CD14-positive monocyte (primary cell): ENCODE measurements at regions not wholly inside any gene's neighbourhood (a gene's known extent, or its start where the extent isn't known, plus 50 kb on each side); places are given as distances from the start of the nearest gene placed in this dataset.

Experiments used
- DNase-seq, 3 donors: peaks; one replicate each; pipeline ENCODE4 v3.0.0-alpha.2; 2011 to 2022
- H2AFZ ChIP-seq: 2 replicates; pipeline ENCODE4 v1.6.0; 2012; ENCODE audit warnings: mild to moderate bottlenecking, low read depth, low read length, inconsistent platforms; ENCODE audit not compliant: insufficient read depth, poor library complexity, severe bottlenecking
- H3K27ac ChIP-seq, 2 donors: 1 replicate in 1 of 2; 2 replicates in 1 of 2; pipeline ENCODE4 v1.5.1; 2012 to 2013; ENCODE audit warnings: low read length in 2 of 2, control low read depth in 1 of 2, inconsistent platforms in 1 of 2, low read depth in 1 of 2, mild to moderate bottlenecking in 1 of 2
- H3K27me3 ChIP-seq, 2 donors: one replicate each; pipeline versions ENCODE4 v1.6.0 to v1.6.1; 2011 to 2013; ENCODE audit warnings: low read length in 2 of 2; ENCODE audit not compliant: control insufficient read depth in 2 of 2, insufficient read depth in 2 of 2
- H3K36me3 ChIP-seq, 2 donors: replicated peaks in 1 of 2; 1 replicate in 1 of 2; 2 replicates in 1 of 2; pipeline versions ENCODE4 v1.5.1 to v1.6.1; 2012 to 2013; ENCODE audit warnings: low read length in 2 of 2, control low read depth in 1 of 2, inconsistent platforms in 1 of 2, mild to moderate bottlenecking in 1 of 2; ENCODE audit not compliant: insufficient read depth in 2 of 2, control insufficient read depth in 1 of 2
- H3K4me1 ChIP-seq, 2 donors: 1 replicate in 1 of 2; 2 replicates in 1 of 2; pipeline versions ENCODE4 v1.5.1 to v1.6.1; 2012 to 2013; ENCODE audit warnings: low read length in 2 of 2, control low read depth in 1 of 2, inconsistent platforms in 1 of 2, mild to moderate bottlenecking in 1 of 2, moderate library complexity in 1 of 2; ENCODE audit not compliant: insufficient read depth in 2 of 2, control insufficient read depth in 1 of 2
- H3K4me2 ChIP-seq: replicated peaks from 2 replicates; pipeline ENCODE3; 2012; ENCODE audit warnings: low read length, moderate library complexity, mild to moderate bottlenecking; ENCODE audit not compliant: poor library complexity, severe bottlenecking; ENCODE audit errors: extremely low read depth
- H3K4me3 ChIP-seq, 3 experiments: fragments of 200-600 bp in 1 of 3; sonication (generic) in 1 of 3; replicated peaks in 1 of 3; 1 replicate in 2 of 3; 2 replicates in 1 of 3; pipeline ENCODE4 v1.5.1; 2011 to 2013; ENCODE audit warnings: low read length in 3 of 3, mild to moderate bottlenecking in 3 of 3, control low read depth in 2 of 3, low read depth in 2 of 3, inconsistent platforms in 1 of 3, moderate library complexity in 1 of 3
- H3K79me2 ChIP-seq: 2 replicates; pipeline ENCODE4 v1.6.0; 2012; ENCODE audit warnings: mild to moderate bottlenecking, control low read depth, inconsistent platforms, low read length, moderate library complexity; ENCODE audit not compliant: insufficient read depth
- H3K9ac ChIP-seq: 2 replicates; pipeline ENCODE4 v1.6.0; 2017; ENCODE audit warnings: low read length, mild to moderate bottlenecking; ENCODE audit not compliant: insufficient read depth, poor library complexity, severe bottlenecking
- H3K9me3 ChIP-seq, 2 donors: replicated peaks in 1 of 2; 1 replicate in 1 of 2; 2 replicates in 1 of 2; pipeline versions ENCODE4 v1.5.1 to v1.6.1; 2012 to 2013; ENCODE audit warnings: low read length in 2 of 2, control low read depth in 1 of 2; ENCODE audit not compliant: control insufficient read depth in 1 of 2, insufficient read depth in 1 of 2
- H4K20me1 ChIP-seq: 2 replicates; pipeline ENCODE4 v1.6.0; 2012; ENCODE audit warnings: mild to moderate bottlenecking, low read length, control low read depth, moderate library complexity; ENCODE audit not compliant: insufficient read depth
- H3K27ac Mint-ChIP-seq, 7 donors: one replicate each; pipeline ENCODE4 v1.8.0; 2020; ENCODE audit warnings: mild to moderate bottlenecking in 7 of 7, mixed read lengths in 7 of 7, moderate library complexity in 6 of 7, inconsistent platforms in 2 of 7
- H3K27me3 Mint-ChIP-seq, 3 donors: one replicate each; pipeline ENCODE4 v1.8.0; 2021 to 2022; ENCODE audit warnings: low read depth in 3 of 3, mild to moderate bottlenecking in 3 of 3, mixed read lengths in 3 of 3, moderate library complexity in 3 of 3, inconsistent platforms in 1 of 3
- H3K36me3 Mint-ChIP-seq, 2 donors: one replicate each; pipeline ENCODE4 v1.8.0; 2020; ENCODE audit warnings: mixed read lengths in 2 of 2, inconsistent platforms in 1 of 2, mild to moderate bottlenecking in 1 of 2
- H3K4me1 Mint-ChIP-seq: one replicate; pipeline ENCODE4 v1.8.0; 2020; ENCODE audit warnings: mild to moderate bottlenecking, mixed read lengths
- H3K4me3 Mint-ChIP-seq, 2 donors: one replicate each; pipeline ENCODE4 v1.8.0; 2020; ENCODE audit warnings: mild to moderate bottlenecking in 2 of 2, mixed read lengths in 2 of 2, moderate library complexity in 1 of 2
- H3K9me3 Mint-ChIP-seq, 7 donors: one replicate each; pipeline ENCODE4 v1.8.0; 2020 to 2022; ENCODE audit warnings: mixed read lengths in 7 of 7, mild to moderate bottlenecking in 6 of 7, moderate library complexity in 6 of 7, inconsistent platforms in 2 of 7
- CTCF ChIP-seq: fragments of 200-600 bp; IDR thresholded peaks from one replicate; pipeline ENCODE4 v1.8.0; 2022; ENCODE audit warnings: antibody characterized with exemption, mild to moderate bottlenecking
- WGBS: methylation state at CpG from one replicate; pipeline ENCODE4 v1.1.5; 2013; ENCODE audit warnings: missing lambda C conversion rate; ENCODE audit not compliant: insufficient coverage; 5-methylcytosine and 5-hydroxymethylcytosine counted together
- intact Hi-C, 2 donors: fragments of 100-400 bp; cut with micrococcal nuclease; formaldehyde crosslinking; loops; one replicate each; pipeline versions ENCODE4 v1.15.0 to v1.15.1; 2023

- Histone ChIP-seq H2AFZ (no peak overlapping the region), H3K27me3 (no peaks in the 10 kb centered on the region), H3K4me3 (no peak overlapping the region), H3K27ac (no peak overlapping the region), H3K79me2 (no peaks in the 10 kb centered on the region), H3K4me1 (no peaks in the 10 kb centered on the region), H3K9me3 (no peaks in the 10 kb centered on the region), H3K9ac (no peak overlapping the region), H4K20me1 (no peaks in the 10 kb centered on the region), H3K4me2 (no peak overlapping the region), H3K36me3 (no peaks in the 10 kb centered on the region)
- intact Hi-C loops = no loop called here
- Mint-ChIP-seq H3K36me3 (no peaks in the 10 kb centered on the region), H3K27ac (no peak overlapping the region), H3K9me3 (peaks cover 0 to 7% (median 0%) of the 10 kb centered on the region in 7 donors), H3K27me3 (peaks cover 0 to 1% (median 0%) of the 10 kb centered on the region in 3 donors), H3K4me3 (no peak overlapping the region), H3K4me1 (no peaks in the 10 kb centered on the region)
- no CpG with 5 or more reads among the region's 1 CpG for WGBS
- no peak for TF ChIP-seq CTCF
- no peak for DNase-seq
These were observed 99.6 kb upstream of the PDE5A start for GRCh38 chr4:119728185-119728584.

- H3K9me3 Mint-ChIP-seq = peaks cover 0 to 7% (median 0%) of the 10 kb centered on the region in 7 donors
- H3K4me1 Mint-ChIP-seq = no peaks in the 10 kb centered on the region
- H3K79me2 ChIP-seq = no peaks in the 10 kb centered on the region
- H3K36me3 Mint-ChIP-seq = no peaks in the 10 kb centered on the region
- no peak overlapping the region for H2AFZ ChIP-seq
- peaks cover 0 to 1% (median 0%) of the 10 kb centered on the region in 3 donors for H3K27me3 Mint-ChIP-seq
- no peak overlapping the region for H3K27ac Mint-ChIP-seq
- no peaks in the 10 kb centered on the region for H3K4me1 ChIP-seq
- no peak overlapping the region for H3K4me3 Mint-ChIP-seq
- no peaks in the 10 kb centered on the region for H4K20me1 ChIP-seq
- no peak overlapping the region for H3K9ac ChIP-seq
- no peaks in the 10 kb centered on the region for H3K9me3 ChIP-seq
- no peak for TF ChIP-seq CTCF
- DNase-seq = no peak
- H3K27me3 ChIP-seq = no peaks in the 10 kb centered on the region
- H3K4me2 ChIP-seq = no peak overlapping the region
- H3K4me3 ChIP-seq = no peak overlapping the region
- H3K36me3 ChIP-seq = no peaks in the 10 kb centered on the region
- intact Hi-C loops = no loop called here
- no CpG with 5 or more reads among the region's 1 CpG for WGBS
- no peak overlapping the region for H3K27ac ChIP-seq
These were observed 97.9 kb upstream of the PDE5A start for GRCh38 chr4:119726505-119726904.
